Activated CD8-positive, alpha-beta memory T cell treated with anti-CD3 and anti-CD28 coated beads, Interleukin-2, amount 10 ng/mL, durations not matched to agents 7 days and 5 days (primary cell): ENCODE measurements at regions not wholly inside any gene's neighbourhood (a gene's known extent, or its start where the extent isn't known, plus 50 kb on each side); places are given as distances from the start of the nearest gene placed in this dataset.

ENCODE experiments used
- ATAC-seq: fragments of 150-1000 bp; cut with Tn5 transposase; one replicate; pipeline ENCODE4 v1.10.0; 2021; ENCODE audit warnings: moderate library complexity
- CTCF ChIA-PET: fragments of 350-600 bp; sonication (Branson Sonifier 250); formaldehyde crosslinking; loops from one replicate; lab custom pipeline; 2021; ENCODE audit warnings: antibody characterized with exemption; lab: Charles Lee
- DNase-seq: peaks from one replicate; pipeline ENCODE4 v3.0.0-alpha.2; 2020
- H3K27ac Mint-ChIP-seq: one replicate; pipeline ENCODE4 v1.8.0; 2021; ENCODE audit warnings: mild to moderate bottlenecking, mixed read lengths
- H3K27me3 Mint-ChIP-seq: one replicate; pipeline ENCODE4 v1.8.0; 2021; ENCODE audit warnings: mixed read lengths
- H3K36me3 Mint-ChIP-seq: one replicate; pipeline ENCODE4 v1.8.0; 2021; ENCODE audit warnings: mild to moderate bottlenecking, mixed read lengths
- H3K4me1 Mint-ChIP-seq: one replicate; pipeline ENCODE4 v1.8.0; 2021; ENCODE audit warnings: mixed read lengths
- H3K4me3 Mint-ChIP-seq: one replicate; pipeline ENCODE4 v1.8.0; 2021; ENCODE audit warnings: mild to moderate bottlenecking, moderate library complexity, mixed read lengths
- H3K9me3 Mint-ChIP-seq: one replicate; pipeline ENCODE4 v1.8.0; 2022; ENCODE audit warnings: low read depth, mixed read lengths

GRCh38 chr1:112247036-112247597 is 148.9 kb upstream of the CTTNBP2NL start:
- CTCF ChIA-PET, result interaction anchor here (0.8 kb wide), 1 partner anchor 18 kb away, joined by 3 read pairs; no protein-coding TSS in a partner anchor
- ATAC-seq, result no peak
- H3K4me3 Mint-ChIP-seq, result no peak overlapping the region
- H3K9me3 Mint-ChIP-seq, result no peaks in the 10 kb centered on the region
- peaks cover 14% of the 10 kb centered on the region for H3K27me3 Mint-ChIP-seq
- H3K36me3 Mint-ChIP-seq, result no peaks in the 10 kb centered on the region
- H3K27ac Mint-ChIP-seq, result no peak overlapping the region
- no peak for DNase-seq
- no peaks in the 10 kb centered on the region for H3K4me1 Mint-ChIP-seq

- Mint-ChIP-seq H3K27ac (no peak overlapping the region), H3K36me3 (no peaks in the 10 kb centered on the region), H3K9me3 (no peaks in the 10 kb centered on the region), H3K27me3 (peaks cover 14% of the 10 kb centered on the region), H3K4me1 (no peaks in the 10 kb centered on the region), H3K4me3 (no peak overlapping the region)
- no peak for ATAC-seq
- CTCF ChIA-PET, result no interaction called here
- no peak for DNase-seq
Observed at GRCh38 chr1:112247961-112248360, 148.1 kb upstream of the CTTNBP2NL start.

- Mint-ChIP-seq H3K4me1 (no peaks in the 10 kb centered on the region), H3K9me3 (no peaks in the 10 kb centered on the region), H3K27me3 (peaks cover 14% of the 10 kb centered on the region), H3K36me3 (no peaks in the 10 kb centered on the region), H3K4me3 (no peak overlapping the region), H3K27ac (no peak overlapping the region)
- DNase-seq (no peak), ATAC-seq (no peak)
- CTCF ChIA-PET, result no interaction called here
Observed at GRCh38 chr1:112250892-112251291, 145.1 kb upstream of the CTTNBP2NL start.

GRCh38 chr1:112251766-112252506 is 144.1 kb upstream of the CTTNBP2NL start:
- peaks cover 11% of the 10 kb centered on the region for H3K27me3 Mint-ChIP-seq
- ATAC-seq, result no peak
- H3K36me3 Mint-ChIP-seq, result no peaks in the 10 kb centered on the region
- no peak overlapping the region for H3K27ac Mint-ChIP-seq
- no peak for DNase-seq
- no peaks in the 10 kb centered on the region for H3K4me1 Mint-ChIP-seq
- H3K4me3 Mint-ChIP-seq, result no peak overlapping the region
- CTCF ChIA-PET, result no interaction called here
- H3K9me3 Mint-ChIP-seq, result no peaks in the 10 kb centered on the region

- CTCF ChIA-PET, result no interaction called here
- no peaks in the 10 kb centered on the region for H3K9me3 Mint-ChIP-seq
- H3K36me3 Mint-ChIP-seq, result no peaks in the 10 kb centered on the region
- H3K4me3 Mint-ChIP-seq, result no peak overlapping the region
- no peak for ATAC-seq
- H3K27ac Mint-ChIP-seq, result no peak overlapping the region
- H3K4me1 Mint-ChIP-seq, result no peaks in the 10 kb centered on the region
- DNase-seq, result no peak
- peaks cover 18% of the 10 kb centered on the region for H3K27me3 Mint-ChIP-seq
Observed at GRCh38 chr1:112253366-112253765, 142.6 kb upstream of the CTTNBP2NL start.

GRCh38 chr1:112255080-112255479 is 140.9 kb upstream of the CTTNBP2NL start:
- Mint-ChIP-seq H3K4me1 (no peaks in the 10 kb centered on the region), H3K27ac (no peak overlapping the region), H3K27me3 (peaks cover 25% of the 10 kb centered on the region), H3K4me3 (no peak overlapping the region), H3K36me3 (no peaks in the 10 kb centered on the region), H3K9me3 (no peaks in the 10 kb centered on the region)
- ATAC-seq, result no peak
- DNase-seq, result no peak
- CTCF ChIA-PET, result no interaction called here

- no peaks in the 10 kb centered on the region for H3K9me3 Mint-ChIP-seq
- DNase-seq (no peak), ATAC-seq (no peak)
- H3K4me1 Mint-ChIP-seq, result no peaks in the 10 kb centered on the region
- no peaks in the 10 kb centered on the region for H3K36me3 Mint-ChIP-seq
- H3K27me3 Mint-ChIP-seq, result peaks cover 25% of the 10 kb centered on the region
- H3K27ac Mint-ChIP-seq, result no peak overlapping the region
- H3K4me3 Mint-ChIP-seq, result no peak overlapping the region
- CTCF ChIA-PET, result no interaction called here
Observed at GRCh38 chr1:112256411-112256810, 139.6 kb upstream of the CTTNBP2NL start.

- no peaks in the 10 kb centered on the region for H3K4me1 Mint-ChIP-seq
- H3K9me3 Mint-ChIP-seq, result no peaks in the 10 kb centered on the region
- DNase-seq (no peak), ATAC-seq (no peak)
- no peak overlapping the region for H3K4me3 Mint-ChIP-seq
- CTCF ChIA-PET, result no interaction called here
- no peaks in the 10 kb centered on the region for H3K36me3 Mint-ChIP-seq
- peaks cover 25% of the 10 kb centered on the region for H3K27me3 Mint-ChIP-seq
- no peak overlapping the region for H3K27ac Mint-ChIP-seq
Observed at GRCh38 chr1:112257043-112257835, 138.8 kb upstream of the CTTNBP2NL start.

- no peaks in the 10 kb centered on the region for H3K9me3 Mint-ChIP-seq
- H3K27ac Mint-ChIP-seq, result no peak overlapping the region
- CTCF ChIA-PET, result no interaction called here
- no peaks in the 10 kb centered on the region for H3K36me3 Mint-ChIP-seq
- DNase-seq (no peak), ATAC-seq (no peak)
- H3K4me3 Mint-ChIP-seq, result no peak overlapping the region
- no peaks in the 10 kb centered on the region for H3K4me1 Mint-ChIP-seq
- peaks cover 33% of the 10 kb centered on the region for H3K27me3 Mint-ChIP-seq
Observed at GRCh38 chr1:112260699-112261098, 135.3 kb upstream of the CTTNBP2NL start.

GRCh38 chr1:112262316-112262715 is 133.7 kb upstream of the CTTNBP2NL start:
- H3K4me1 Mint-ChIP-seq, result no peaks in the 10 kb centered on the region
- H3K4me3 Mint-ChIP-seq, result no peak overlapping the region
- CTCF ChIA-PET, result no interaction called here
- no peaks in the 10 kb centered on the region for H3K36me3 Mint-ChIP-seq
- H3K27ac Mint-ChIP-seq, result no peak overlapping the region
- ATAC-seq (no peak), DNase-seq (no peak)
- peaks cover 41% of the 10 kb centered on the region for H3K27me3 Mint-ChIP-seq
- H3K9me3 Mint-ChIP-seq, result no peaks in the 10 kb centered on the region

- Mint-ChIP-seq H3K27me3 (peaks cover 37% of the 10 kb centered on the region), H3K27ac (no peak overlapping the region), H3K4me1 (no peaks in the 10 kb centered on the region), H3K9me3 (no peaks in the 10 kb centered on the region), H3K36me3 (no peaks in the 10 kb centered on the region), H3K4me3 (no peak overlapping the region)
- DNase-seq (no peak), ATAC-seq (no peak)
- CTCF ChIA-PET, result no interaction called here
Observed at GRCh38 chr1:112263042-112263441, 133.0 kb upstream of the CTTNBP2NL start.

GRCh38 chr1:112263453-112263852 is 132.6 kb upstream of the CTTNBP2NL start:
- CTCF ChIA-PET, result no interaction called here
- no peak for DNase-seq
- no peaks in the 10 kb centered on the region for H3K9me3 Mint-ChIP-seq
- no peak overlapping the region for H3K27ac Mint-ChIP-seq
- peaks cover 33% of the 10 kb centered on the region for H3K27me3 Mint-ChIP-seq
- no peaks in the 10 kb centered on the region for H3K4me1 Mint-ChIP-seq
- no peaks in the 10 kb centered on the region for H3K36me3 Mint-ChIP-seq
- no peak overlapping the region for H3K4me3 Mint-ChIP-seq
- ATAC-seq, result no peak

GRCh38 chr1:112264010-112264409 is 132.0 kb upstream of the CTTNBP2NL start:
- H3K9me3 Mint-ChIP-seq, result no peaks in the 10 kb centered on the region
- no peaks in the 10 kb centered on the region for H3K4me1 Mint-ChIP-seq
- H3K4me3 Mint-ChIP-seq, result no peak overlapping the region
- no peaks in the 10 kb centered on the region for H3K36me3 Mint-ChIP-seq
- CTCF ChIA-PET, result no interaction called here
- no peak overlapping the region for H3K27ac Mint-ChIP-seq
- DNase-seq (no peak), ATAC-seq (no peak)
- peaks cover 27% of the 10 kb centered on the region for H3K27me3 Mint-ChIP-seq

- Mint-ChIP-seq H3K4me1 (no peaks in the 10 kb centered on the region), H3K4me3 (no peak overlapping the region), H3K36me3 (no peaks in the 10 kb centered on the region), H3K27me3 (peaks cover 24% of the 10 kb centered on the region), H3K9me3 (no peaks in the 10 kb centered on the region), H3K27ac (no peak overlapping the region)
- ATAC-seq (no peak), DNase-seq (no peak)
- CTCF ChIA-PET, result interaction anchor here (1.3 kb wide), 1 partner anchor 17 kb away, joined by 3 read pairs; no protein-coding TSS in a partner anchor
Observed at GRCh38 chr1:112264553-112264952, 131.5 kb upstream of the CTTNBP2NL start.
